ENCODE measurements at regions not wholly inside any gene's neighbourhood (a gene's known extent, or its start where the extent isn't known, plus 50 kb on each side); places are given as distances from the start of the nearest gene placed in this dataset.

- CTCF ChIA-PET (ENCODE audit: low intra/inter-chr PET ratio, low total read pairs): no interaction called here
- in situ Hi-C loops (cut with HindIII; ENCODE audit: extremely low pct_ligation_motif_present, low pct_unique_long_range_greater_than_20kb) (no loop called here), intact Hi-C loops (cut with micrococcal nuclease; ENCODE audit: unreplicated experiment) (no loop called here)
- no peaks in the 10 kb centered on the region for H3K9me3 ChIP-seq (ENCODE audit: low read length)
- H3K27me3 ChIP-seq (ENCODE audit: control insufficient read depth in 1 of 2, insufficient read depth in 2 of 2, low read length in 2 of 2): peaks cover 0 to 24% of the 10 kb centered on the region in 2 experiments; a peak in 2 of 5 replicates
- 10% methylated on average over 2 of the region's 2 CpGs for WGBS (ENCODE audit: low lambda C conversion rate)
- no peak for DNase-seq (ENCODE audit: low spot score)
- H3K4me3 ChIP-seq (replicated peaks in 1 of 3; ENCODE audit: insufficient read depth in 1 of 3, low read depth in 2 of 3, low read length in 3 of 3): no peak overlapping the region
- no peak for ATAC-seq
- H3K79me2 ChIP-seq (ENCODE audit: insufficient read depth, low read length): no peaks in the 10 kb centered on the region
- POLR2A ChIA-PET: no interaction called here
- no peaks in the 10 kb centered on the region for H3K4me1 ChIP-seq (ENCODE audit: insufficient read depth, low read length)
- H3K27ac ChIP-seq (ENCODE audit: extremely low read length, insufficient read depth, low read length): no peak overlapping the region
- no peaks in the 10 kb centered on the region for H4K20me1 ChIP-seq (ENCODE audit: insufficient read depth, low read length)
- TF ChIP-seq ARHGAP35 (CRISPR knock-in tag; IDR thresholded peaks at IDR 0.05; ENCODE audit: borderline replicate concordance) (no peak), GFI1 (CRISPR knock-in tag; IDR thresholded peaks at IDR 0.05; ENCODE audit: borderline replicate concordance) (no peak), KLF6 (CRISPR knock-in tag; IDR thresholded peaks at IDR 0.05) (no peak), YEATS2 (CRISPR knock-in tag; IDR thresholded peaks at IDR 0.05; ENCODE audit: borderline replicate concordance) (no peak), HIVEP1 (CRISPR knock-in tag; IDR thresholded peaks at IDR 0.05) (no peak), PRPF4 (IDR thresholded peaks at IDR 0.05; ENCODE audit: low read depth, low read length, poor library complexity, severe bottlenecking) (no peak), ZFP36L1 (CRISPR knock-in tag; IDR thresholded peaks at IDR 0.05) (no peak), ZSCAN22 (CRISPR knock-in tag; IDR thresholded peaks at IDR 0.05) (no peak), PHF8 (CRISPR knock-in tag; IDR thresholded peaks at IDR 0.05) (no peak), FOSL1 (CRISPR knock-in tag; IDR thresholded peaks at IDR 0.05; ENCODE audit: borderline replicate concordance) (no peak)
- no peaks in the 10 kb centered on the region for H3K36me3 ChIP-seq (replicated peaks in 1 of 2; ENCODE audit: control insufficient read depth in 1 of 2, insufficient read depth in 2 of 2, low read length in 2 of 2)
- H3K4me2 ChIP-seq (ENCODE audit: low read depth, low read length): no peak overlapping the region
- H2AFZ ChIP-seq (ENCODE audit: low read length): no peak overlapping the region
- H3K9ac ChIP-seq (ENCODE audit: insufficient read depth, low read depth, low read length): no peak overlapping the region
- FAIRE-seq: no peak
- no TSS peak for BruUV-seq (replicated peaks)
Observed at GRCh38 chr12:124153392-124153791, 141.5 kb upstream of the RFLNA start.

- 22% methylated on average over 7 of the region's 7 CpGs for WGBS (ENCODE audit: low lambda C conversion rate)
- peaks cover 2% of the 10 kb centered on the region; the same call in 1 of the 2 replicates for H3K9me3 ChIP-seq (ENCODE audit: low read length)
- no peak overlapping the region for H3K4me3 ChIP-seq (replicated peaks in 1 of 3; ENCODE audit: insufficient read depth in 1 of 3, low read depth in 2 of 3, low read length in 3 of 3)
- no peak overlapping the region for H3K4me2 ChIP-seq (ENCODE audit: low read depth, low read length)
- in situ Hi-C loops (cut with HindIII; ENCODE audit: extremely low pct_ligation_motif_present, low pct_unique_long_range_greater_than_20kb) (no loop called here), intact Hi-C loops (cut with micrococcal nuclease; ENCODE audit: unreplicated experiment) (no loop called here)
- no peak overlapping the region for H3K9ac ChIP-seq (ENCODE audit: insufficient read depth, low read depth, low read length)
- no peaks in the 10 kb centered on the region for H3K79me2 ChIP-seq (ENCODE audit: insufficient read depth, low read length)
- H3K4me1 ChIP-seq (ENCODE audit: insufficient read depth, low read length): peaks cover 14% of the 10 kb centered on the region; the same call in 1 of the 2 replicates
- FAIRE-seq: no peak
- no peaks in the 10 kb centered on the region for H3K36me3 ChIP-seq (replicated peaks in 1 of 2; ENCODE audit: control insufficient read depth in 1 of 2, insufficient read depth in 2 of 2, low read length in 2 of 2)
- ChIA-PET POLR2A (no interaction called here), CTCF (ENCODE audit: low intra/inter-chr PET ratio, low total read pairs) (no interaction called here)
- DNase-seq (ENCODE audit: low spot score): no peak
- peaks cover 1 to 12% of the 10 kb centered on the region in 2 experiments; a peak in 2 of 5 replicates for H3K27me3 ChIP-seq (ENCODE audit: control insufficient read depth in 1 of 2, insufficient read depth in 2 of 2, low read length in 2 of 2)
- ATAC-seq: no peak
- no peaks in the 10 kb centered on the region for H4K20me1 ChIP-seq (ENCODE audit: insufficient read depth, low read length)
- no TSS peak for BruUV-seq (replicated peaks)
- H2AFZ ChIP-seq (ENCODE audit: low read length): no peak overlapping the region
- H3K27ac ChIP-seq (ENCODE audit: extremely low read length, insufficient read depth, low read length): no peak overlapping the region
- TF ChIP-seq NFATC3 (CRISPR knock-in tag; IDR thresholded peaks at IDR 0.05) (no peak), DPF2 (CRISPR knock-in tag; IDR thresholded peaks at IDR 0.05; ENCODE audit: borderline replicate concordance, low read depth) (no peak), ZNF703 (CRISPR knock-in tag; IDR thresholded peaks at IDR 0.05; ENCODE audit: borderline replicate concordance) (no peak), ZFP1 (CRISPR knock-in tag; IDR thresholded peaks at IDR 0.05) (no peak), KAT7 (CRISPR knock-in tag; IDR thresholded peaks at IDR 0.05; ENCODE audit: borderline replicate concordance) (no peak), HNRNPUL1 (IDR thresholded peaks at IDR 0.05; ENCODE audit: low read depth, low read length) (no peak), ZFP41 (CRISPR knock-in tag; IDR thresholded peaks at IDR 0.05; ENCODE audit: borderline replicate concordance) (no peak), SRSF9 (IDR thresholded peaks at IDR 0.05; ENCODE audit: borderline replicate concordance, insufficient read depth, low read depth, low read length, poor library complexity, severe bottlenecking) (no peak), ZNF576 (CRISPR knock-in tag; IDR thresholded peaks at IDR 0.05) (no peak), ZNF180 (CRISPR knock-in tag; IDR thresholded peaks at IDR 0.05; ENCODE audit: borderline replicate concordance, low read depth) (no peak), IRF2 (CRISPR knock-in tag; IDR thresholded peaks at IDR 0.05) (no peak), KLF6 (CRISPR knock-in tag; IDR thresholded peaks at IDR 0.05) (no peak), ZFP37 (CRISPR knock-in tag; IDR thresholded peaks at IDR 0.05; ENCODE audit: borderline replicate concordance) (no peak)
Observed at GRCh38 chr12:124157406-124157805, 137.5 kb upstream of the RFLNA start.
